ENCODE measurements at regions not wholly inside any gene's neighbourhood (a gene's known extent, or its start where the extent isn't known, plus 50 kb on each side); places are given as distances from the start of the nearest gene placed in this dataset.
"Not testable (repeated sequence)": the region's sequence is repeated elsewhere in the genome, so short reads cannot be mapped to it uniquely, and the experiment has no call there.

DNA sequence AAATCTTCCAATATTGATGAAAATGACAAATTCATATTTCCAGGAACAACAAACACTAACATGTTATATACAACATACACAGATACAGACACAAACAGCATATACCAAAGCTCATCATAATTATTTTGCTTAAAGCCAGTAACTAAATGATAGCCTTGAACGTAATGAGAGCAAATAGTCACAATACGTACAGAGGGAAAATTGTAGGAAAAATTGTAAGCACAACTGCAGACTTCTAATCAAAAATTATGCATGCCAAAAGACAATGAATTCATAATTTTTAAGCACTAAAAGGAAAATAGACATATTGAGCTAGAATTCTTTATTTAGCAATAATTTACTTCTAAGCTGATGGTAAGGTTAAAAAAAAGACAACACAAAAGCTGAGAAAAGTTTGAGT lies 1466.9 kb upstream of the CELF2 start:
- H3K9ac ChIP-seq, result no peak overlapping the region
- no peaks in the 10 kb centered on the region for H3K27me3 ChIP-seq
- H3K4me3 ChIP-seq, result no peak overlapping the region
- H4K20me1 ChIP-seq, result no peaks in the 10 kb centered on the region
- H3K4me2 ChIP-seq, result no peak overlapping the region
- no peak overlapping the region for H3K27ac ChIP-seq
- no peaks in the 10 kb centered on the region for H3K9me3 ChIP-seq
- TF ChIP-seq Cebpa-rat (IDR thresholded peaks at IDR 0.05), result no peak
- no peaks in the 10 kb centered on the region for H3K4me1 ChIP-seq
- H3K36me3 ChIP-seq, result no peaks in the 10 kb centered on the region

DNA sequence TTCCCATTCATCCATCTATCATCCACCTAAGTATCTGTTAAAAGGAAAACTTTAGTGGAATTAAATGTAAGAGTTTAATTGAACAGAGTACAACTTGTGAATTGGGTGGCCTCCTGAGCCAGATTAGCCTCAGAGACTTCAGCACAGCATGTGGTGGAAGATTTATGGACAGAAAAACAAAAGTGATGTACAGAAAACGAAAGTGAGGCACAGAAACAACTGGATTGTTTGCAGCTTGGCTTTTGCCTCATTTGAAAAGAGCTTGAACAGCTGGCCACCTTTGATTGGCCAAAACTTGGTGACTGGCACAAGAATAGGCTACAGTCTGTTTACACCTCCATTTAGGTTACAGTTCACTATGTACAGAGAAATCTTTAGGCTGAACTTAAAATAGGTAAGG lies 1463.4 kb upstream of the CELF2 start:
- Histone ChIP-seq H3K36me3 (no peaks in the 10 kb centered on the region), H3K27me3 (no peaks in the 10 kb centered on the region), H3K4me2 (no peak overlapping the region), H4K20me1 (no peaks in the 10 kb centered on the region), H3K9ac (no peak overlapping the region), H3K9me3 (no peaks in the 10 kb centered on the region), H3K4me3 (no peak overlapping the region), H3K4me1 (no peaks in the 10 kb centered on the region), H3K27ac (no peak overlapping the region)
- TF ChIP-seq Cebpa-rat (IDR thresholded peaks at IDR 0.05), result no peak

DNA sequence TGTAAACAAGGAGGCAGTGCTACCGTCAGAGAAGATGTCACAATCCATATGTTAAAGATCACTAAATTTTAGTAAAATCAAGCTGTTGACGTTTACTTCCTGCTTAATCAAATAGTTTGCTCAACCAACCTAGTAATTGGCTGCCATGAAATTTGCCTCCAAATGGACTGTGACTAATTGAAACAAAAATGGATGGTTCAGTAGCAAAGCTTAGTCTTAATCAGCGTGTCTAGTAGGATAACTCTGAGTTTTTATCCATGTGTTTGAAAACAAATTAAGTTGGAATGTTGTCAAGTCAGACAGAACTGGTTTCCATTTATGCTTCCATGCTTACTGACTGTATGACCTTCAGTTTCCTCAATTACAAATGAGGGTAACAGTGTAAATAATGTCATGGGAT lies 1456.7 kb upstream of the CELF2 start:
- no peak overlapping the region for H3K9ac ChIP-seq
- H3K27ac ChIP-seq, result no peak overlapping the region
- no peaks in the 10 kb centered on the region for H3K36me3 ChIP-seq
- H3K4me2 ChIP-seq, result no peak overlapping the region
- H3K4me1 ChIP-seq, result no peaks in the 10 kb centered on the region
- H3K4me3 ChIP-seq, result no peak overlapping the region
- H3K9me3 ChIP-seq, result no peaks in the 10 kb centered on the region
- H3K27me3 ChIP-seq, result no peaks in the 10 kb centered on the region
- TF ChIP-seq Cebpa-rat (IDR thresholded peaks at IDR 0.05), result no peak
- H4K20me1 ChIP-seq, result no peaks in the 10 kb centered on the region

DNA sequence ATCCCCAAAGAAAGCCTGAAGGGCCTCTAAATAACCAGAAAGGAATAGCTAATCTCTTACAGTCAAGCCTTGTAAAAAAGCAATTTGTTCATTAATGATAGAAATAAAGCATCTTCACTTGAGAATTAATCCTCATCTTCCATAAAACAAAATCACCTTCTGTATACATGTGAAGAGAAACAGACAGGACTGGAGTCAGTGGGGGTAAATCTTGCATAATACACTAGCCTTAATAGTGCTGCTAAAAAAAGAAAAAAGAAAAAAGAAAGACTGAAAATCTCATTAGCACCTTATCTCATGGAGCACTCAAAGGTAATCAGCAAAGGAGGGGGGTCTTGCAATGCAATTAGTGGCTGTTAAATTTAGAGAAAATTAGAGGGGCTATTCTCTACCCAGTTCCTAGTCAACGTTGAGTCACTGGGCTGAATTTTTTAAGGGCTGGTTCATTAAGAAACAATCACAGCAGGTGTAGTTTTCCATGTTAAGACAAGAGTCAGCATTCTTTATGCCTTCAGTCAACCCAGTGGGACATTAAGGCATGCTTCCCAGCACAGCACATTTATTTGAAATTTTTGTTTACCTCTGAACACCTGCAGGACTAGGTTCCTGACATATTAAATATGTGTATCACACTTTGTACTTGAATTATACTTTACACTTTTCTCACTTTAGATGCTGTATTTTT lies 1455.7 kb upstream of the CELF2 start:
- H3K4me1 ChIP-seq, result no peaks in the 10 kb centered on the region
- H3K27ac ChIP-seq, result no peak overlapping the region
- H4K20me1 ChIP-seq, result no peaks in the 10 kb centered on the region
- H3K4me3 ChIP-seq, result no peak overlapping the region
- no peaks in the 10 kb centered on the region for H3K27me3 ChIP-seq
- no peaks in the 10 kb centered on the region for H3K36me3 ChIP-seq
- H3K9me3 ChIP-seq, result no peaks in the 10 kb centered on the region
- TF ChIP-seq Cebpa-rat (IDR thresholded peaks at IDR 0.05), result no peak
- no peak overlapping the region for H3K4me2 ChIP-seq
- H3K9ac ChIP-seq, result no peak overlapping the region

DNA sequence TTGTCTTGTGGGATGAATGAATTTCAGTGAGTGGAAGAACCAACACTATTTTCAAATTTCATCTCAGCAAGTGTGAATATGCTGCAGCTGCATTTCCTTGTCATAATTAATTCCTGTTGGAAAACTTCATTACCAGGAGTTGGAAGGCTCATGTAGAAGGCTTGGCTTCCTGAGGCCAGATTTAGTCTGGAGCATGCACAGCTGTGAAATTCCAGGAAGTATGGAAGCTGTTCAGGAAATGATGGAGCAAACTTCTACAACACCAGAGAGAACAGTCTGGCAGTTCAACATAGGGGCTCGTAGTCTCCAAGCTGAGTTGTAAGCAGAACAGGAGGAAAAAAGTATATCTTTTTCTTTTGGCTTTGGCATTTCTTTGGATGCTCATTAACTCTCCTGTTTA lies 1439.9 kb upstream of the CELF2 start:
- Histone ChIP-seq H4K20me1 (no peaks in the 10 kb centered on the region), H3K27ac (no peak overlapping the region), H3K36me3 (no peaks in the 10 kb centered on the region), H3K9me3 (no peaks in the 10 kb centered on the region), H3K4me2 (no peak overlapping the region), H3K4me3 (no peak overlapping the region), H3K9ac (no peak overlapping the region), H3K4me1 (no peaks in the 10 kb centered on the region), H3K27me3 (no peaks in the 10 kb centered on the region)
- TF ChIP-seq Cebpa-rat (IDR thresholded peaks at IDR 0.05), result no peak

DNA sequence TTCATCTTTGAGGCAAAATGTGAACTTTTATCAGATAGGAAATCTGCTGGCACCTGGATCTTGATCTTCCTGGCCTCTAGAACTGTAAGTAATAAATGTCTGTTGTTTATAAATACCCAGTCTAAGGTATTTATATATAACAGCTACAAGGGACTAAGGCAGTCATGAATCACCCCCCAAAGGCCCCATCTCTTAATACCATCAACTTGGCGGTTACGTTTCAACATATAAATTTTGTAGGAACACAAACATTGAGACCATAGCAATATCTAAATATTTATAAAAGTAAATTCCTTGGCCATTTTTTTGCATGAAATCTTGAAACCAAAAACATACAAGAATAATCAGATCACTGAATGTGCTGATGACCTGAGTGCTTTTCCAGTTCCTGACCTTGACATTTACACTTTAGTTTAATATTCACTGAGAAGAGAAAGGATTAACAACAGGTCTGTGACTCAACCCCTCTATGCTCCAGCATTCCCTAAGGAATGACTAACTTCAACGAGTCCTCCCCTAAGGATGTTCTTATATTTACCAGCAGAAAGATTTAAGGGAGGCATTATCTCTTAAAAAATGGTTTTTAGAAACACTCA lies 1438.5 kb upstream of the CELF2 start:
- Histone ChIP-seq H3K36me3 (no peaks in the 10 kb centered on the region), H3K4me1 (no peaks in the 10 kb centered on the region), H3K4me2 (no peak overlapping the region), H4K20me1 (no peaks in the 10 kb centered on the region), H3K27me3 (no peaks in the 10 kb centered on the region), H3K9ac (no peak overlapping the region), H3K9me3 (no peaks in the 10 kb centered on the region), H3K4me3 (no peak overlapping the region), H3K27ac (no peak overlapping the region)
- TF ChIP-seq Cebpa-rat (IDR thresholded peaks at IDR 0.05), result no peak

DNA sequence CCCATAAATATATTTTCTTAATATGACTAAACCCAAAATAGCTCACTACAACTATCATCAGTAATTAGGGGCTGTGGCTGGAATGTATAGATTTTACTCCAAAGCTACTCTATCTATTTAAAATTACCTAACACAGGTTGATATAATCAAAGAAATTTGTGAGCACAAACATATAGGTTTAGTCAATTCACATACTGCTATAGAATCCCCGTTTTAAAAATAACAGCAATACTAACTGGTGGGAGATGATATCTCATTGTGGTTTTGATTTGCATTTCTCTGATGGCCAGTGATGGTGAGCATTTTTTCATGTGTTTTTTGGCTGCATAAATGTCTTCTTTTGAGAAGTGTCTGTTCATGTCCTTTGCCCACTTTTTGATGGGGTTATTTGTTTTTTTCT lies 1434.9 kb upstream of the CELF2 start:
- H3K9ac ChIP-seq, H3K36me3 ChIP-seq, H3K4me3 ChIP-seq, H3K27me3 ChIP-seq, H3K27ac ChIP-seq, H4K20me1 ChIP-seq, H3K4me2 ChIP-seq, H3K4me1 ChIP-seq, H3K9me3 ChIP-seq: not testable (repeated sequence)

DNA sequence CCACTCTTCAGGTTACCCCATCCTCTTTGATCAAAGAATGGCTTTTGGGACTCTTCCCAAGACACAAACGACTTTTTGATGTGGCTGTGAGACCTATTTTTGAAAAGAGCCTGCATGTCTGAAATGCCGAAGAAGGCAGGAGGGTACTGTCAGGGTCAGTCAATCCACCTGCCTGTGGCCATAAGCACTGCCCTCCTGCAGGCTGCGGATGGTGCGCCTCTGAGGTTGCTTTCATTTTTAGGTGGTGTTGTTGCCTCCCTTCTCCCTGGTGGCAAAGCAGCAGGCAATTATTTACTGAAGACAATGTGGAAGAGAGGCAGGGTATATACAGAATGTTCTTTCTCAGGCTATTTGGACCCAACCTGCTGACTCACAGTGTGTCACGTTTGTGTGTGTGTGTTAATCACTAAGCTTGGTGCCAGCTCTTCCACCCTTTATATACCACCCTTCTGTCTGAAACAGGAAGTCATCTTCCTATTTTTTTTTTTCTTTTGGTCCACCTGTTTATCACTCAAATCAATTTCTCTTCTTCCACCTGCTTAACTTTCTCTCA lies 1421.2 kb upstream of the CELF2 start:
- no peaks in the 10 kb centered on the region for H3K4me1 ChIP-seq
- no peak overlapping the region for H3K4me3 ChIP-seq
- no peaks in the 10 kb centered on the region for H3K36me3 ChIP-seq
- H3K9me3 ChIP-seq, result no peaks in the 10 kb centered on the region
- H3K9ac ChIP-seq, result no peak overlapping the region
- H3K4me2 ChIP-seq, result no peak overlapping the region
- H3K27ac ChIP-seq, result no peak overlapping the region
- no peaks in the 10 kb centered on the region for H3K27me3 ChIP-seq
- no peak for TF ChIP-seq Cebpa-rat (IDR thresholded peaks at IDR 0.05)
- no peaks in the 10 kb centered on the region for H4K20me1 ChIP-seq

DNA sequence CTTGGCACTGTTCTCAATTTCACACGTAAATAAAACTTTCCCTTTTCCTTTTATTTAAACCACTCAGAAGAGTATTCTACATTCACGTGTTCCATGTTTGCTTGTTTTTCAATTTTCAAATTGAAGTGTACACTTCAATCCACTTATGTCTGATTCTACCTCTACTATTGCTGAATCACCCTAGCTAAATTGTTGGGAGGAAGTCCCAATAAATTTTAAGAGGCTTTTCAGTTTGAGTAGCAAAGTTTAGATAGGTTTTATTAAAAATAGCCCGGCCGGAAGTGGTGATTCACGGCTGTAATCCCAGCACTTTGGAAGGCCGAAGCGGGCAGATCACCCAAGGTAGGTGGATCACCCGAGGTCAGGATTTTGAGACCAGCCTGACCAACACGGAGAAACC lies 1414.7 kb upstream of the CELF2 start:
- no peaks in the 10 kb centered on the region for H4K20me1 ChIP-seq
- no peaks in the 10 kb centered on the region for H3K4me1 ChIP-seq
- H3K27ac ChIP-seq, result no peak overlapping the region
- H3K9ac ChIP-seq, result no peak overlapping the region
- H3K4me2 ChIP-seq, result no peak overlapping the region
- TF ChIP-seq Cebpa-rat (IDR thresholded peaks at IDR 0.05), result no peak
- no peaks in the 10 kb centered on the region for H3K36me3 ChIP-seq
- H3K4me3 ChIP-seq, result no peak overlapping the region
- no peaks in the 10 kb centered on the region for H3K9me3 ChIP-seq
- H3K27me3 ChIP-seq, result no peaks in the 10 kb centered on the region

DNA sequence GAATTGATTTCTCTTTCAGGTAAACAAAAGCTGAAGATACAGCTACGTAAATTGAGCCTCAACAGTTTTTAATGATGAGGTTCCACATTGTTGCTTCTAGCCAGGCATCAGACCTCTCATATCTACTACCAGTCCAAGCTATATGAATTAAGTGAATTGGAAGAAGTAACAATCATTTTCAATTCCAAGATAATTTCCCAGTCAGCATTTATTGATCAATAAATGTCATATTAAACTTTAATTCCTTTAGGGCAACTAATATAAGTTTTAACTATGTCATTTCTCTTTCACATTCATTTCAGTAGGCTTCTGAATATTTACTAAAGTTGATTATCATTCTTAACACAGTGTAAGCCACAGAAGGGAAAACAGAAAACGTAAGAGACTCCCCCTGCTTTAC lies 1413.7 kb upstream of the CELF2 start:
- Histone ChIP-seq H4K20me1 (no peaks in the 10 kb centered on the region), H3K4me2 (no peak overlapping the region), H3K9ac (no peak overlapping the region), H3K4me3 (no peak overlapping the region), H3K36me3 (no peaks in the 10 kb centered on the region), H3K27me3 (no peaks in the 10 kb centered on the region), H3K27ac (no peak overlapping the region), H3K9me3 (no peaks in the 10 kb centered on the region), H3K4me1 (no peaks in the 10 kb centered on the region)
- no peak for TF ChIP-seq Cebpa-rat (IDR thresholded peaks at IDR 0.05)

Data from BLaER1 (cell line).